A673 (cell line): ENCODE measurements at regions not wholly inside any gene's neighbourhood (a gene's known extent, or its start where the extent isn't known, plus 50 kb on each side); places are given as distances from the start of the nearest gene placed in this dataset.

ENCODE experiments used
- BruUV-seq: library from RNA; stranded (reverse); fragments of 400-500 nt; replicated peaks from 2 replicates; lab custom pipeline; 2021; lab: Mats Ljungman, UMichigan
- CTCF ChIA-PET: fragments of 300-600 bp; sonication (Branson Sonifier 250); formaldehyde crosslinking; loops from one replicate; lab custom pipeline; 2022; ENCODE audit warnings: antibody characterized with exemption; lab: Charles Lee
- POLR2A ChIA-PET: fragments of 300-600 bp; sonication (Branson Sonifier 250); formaldehyde crosslinking; loops from one replicate; lab custom pipeline; 2022; ENCODE audit warnings: antibody characterized with exemption; ENCODE audit not compliant: low non-redundant PET; lab: Charles Lee
- DNase-seq: peaks from one replicate; pipeline ENCODE4 v3.0.0-alpha.2; 2015; ENCODE audit warnings: low spot score
- H3K27ac ChIP-seq: fragments of 200-600 bp; sonication (generic); 2 replicates; pipeline ENCODE4 v1.5.1; 2016; ENCODE audit warnings: mixed run types, low read depth, mild to moderate bottlenecking, mixed read lengths, antibody characterized with exemption, low read length; ENCODE audit not compliant: poor library complexity, severe bottlenecking
- H3K27me3 ChIP-seq: fragments of 200-600 bp; sonication (generic); replicated peaks from 2 replicates; pipeline ENCODE4 v1.6.1; 2017; ENCODE audit warnings: mixed run types, low read depth, mild to moderate bottlenecking, mixed read lengths, antibody characterized with exemption, low read length; ENCODE audit not compliant: insufficient read depth, poor library complexity
- H3K36me3 ChIP-seq: fragments of 200-600 bp; sonication (generic); 2 replicates; pipeline ENCODE4 v1.6.1; 2016; ENCODE audit warnings: mixed run types, mild to moderate bottlenecking, mixed read lengths, antibody characterized with exemption, low read length; ENCODE audit not compliant: insufficient read depth, poor library complexity, severe bottlenecking
- H3K4me1 ChIP-seq: fragments of 200-600 bp; sonication (generic); 2 replicates; pipeline ENCODE4 v1.6.1; 2017; ENCODE audit warnings: mixed run types, mild to moderate bottlenecking, mixed read lengths, antibody characterized with exemption, low read length; ENCODE audit not compliant: insufficient read depth, poor library complexity, severe bottlenecking
- H3K4me3 ChIP-seq: fragments of 200-600 bp; sonication (generic); 2 replicates; pipeline ENCODE4 v1.5.1; 2016; ENCODE audit warnings: low read depth, mixed run types, mild to moderate bottlenecking, mixed read lengths, low read length; ENCODE audit not compliant: poor library complexity, severe bottlenecking
- H3K9me3 ChIP-seq: fragments of 200-600 bp; sonication (generic); 2 replicates; pipeline ENCODE4 v1.6.1; 2016; ENCODE audit warnings: mixed run types, low read depth, mild to moderate bottlenecking, mixed read lengths, antibody characterized with exemption, low read length; ENCODE audit not compliant: poor library complexity, severe bottlenecking
- EZH2 ChIP-seq: fragments of 200-600 bp; sonication (generic); IDR thresholded peaks from 2 replicates; pipeline ENCODE4 v1.6.1; 2017; ENCODE audit warnings: borderline replicate concordance, low read depth, mild to moderate bottlenecking, mixed read lengths, antibody characterized with exemption, low read length; ENCODE audit not compliant: poor library complexity, severe bottlenecking
- intact Hi-C: fragments of 100-400 bp; cut with micrococcal nuclease; formaldehyde crosslinking; loops from one replicate; pipeline ENCODE4 v1.10.0; 2022; ENCODE audit not compliant: unreplicated experiment
- TF ChIP-seq, protein P1 (sequence below): fragments of 300-800, 200-600 bp; sonication (generic); conservative IDR thresholded peaks from 2 replicates; pipeline ENCODE4 v1.5.1; 2017; ENCODE audit warnings: low read depth, mild to moderate bottlenecking, antibody characterized with exemption, low read length, moderate library complexity, mixed read lengths

DNA sequence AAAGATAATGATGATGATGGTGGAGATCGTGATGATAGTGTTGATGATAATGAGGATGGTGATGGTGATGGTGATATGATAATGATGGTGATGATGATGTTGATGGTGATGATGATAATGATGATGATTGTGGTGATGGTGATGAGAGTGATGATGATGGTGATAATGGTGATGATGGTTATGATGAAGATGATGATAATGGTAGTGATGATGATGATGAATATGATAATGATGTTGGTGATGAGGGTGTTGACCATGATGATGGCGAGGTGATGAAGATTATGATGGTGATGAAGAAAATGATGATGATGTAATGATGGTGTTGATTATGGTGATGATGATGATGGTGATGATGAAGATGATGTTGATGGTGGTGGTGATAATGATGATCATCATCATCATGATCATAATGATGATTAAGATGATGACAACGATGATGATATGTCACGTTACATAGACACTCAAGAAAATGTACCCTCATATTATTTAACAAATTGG lies 1106.4 kb downstream of the NLGN4X start:
- DNase-seq: no peak
- ChIA-PET CTCF (interaction anchor here (0.7 kb wide), 1 partner anchor 374 kb away, joined by 3 read pairs; no protein-coding TSS in a partner anchor), POLR2A (no interaction called here)
- BruUV-seq: no TSS peak
- Histone ChIP-seq H3K27me3 (no peaks in the 10 kb centered on the region), H3K4me3 (no peak overlapping the region), H3K27ac (no peak overlapping the region), H3K9me3 (no peaks in the 10 kb centered on the region), H3K36me3 (no peaks in the 10 kb centered on the region), H3K4me1 (peaks cover 9% of the 10 kb centered on the region)
- TF ChIP-seq, protein P1, sequence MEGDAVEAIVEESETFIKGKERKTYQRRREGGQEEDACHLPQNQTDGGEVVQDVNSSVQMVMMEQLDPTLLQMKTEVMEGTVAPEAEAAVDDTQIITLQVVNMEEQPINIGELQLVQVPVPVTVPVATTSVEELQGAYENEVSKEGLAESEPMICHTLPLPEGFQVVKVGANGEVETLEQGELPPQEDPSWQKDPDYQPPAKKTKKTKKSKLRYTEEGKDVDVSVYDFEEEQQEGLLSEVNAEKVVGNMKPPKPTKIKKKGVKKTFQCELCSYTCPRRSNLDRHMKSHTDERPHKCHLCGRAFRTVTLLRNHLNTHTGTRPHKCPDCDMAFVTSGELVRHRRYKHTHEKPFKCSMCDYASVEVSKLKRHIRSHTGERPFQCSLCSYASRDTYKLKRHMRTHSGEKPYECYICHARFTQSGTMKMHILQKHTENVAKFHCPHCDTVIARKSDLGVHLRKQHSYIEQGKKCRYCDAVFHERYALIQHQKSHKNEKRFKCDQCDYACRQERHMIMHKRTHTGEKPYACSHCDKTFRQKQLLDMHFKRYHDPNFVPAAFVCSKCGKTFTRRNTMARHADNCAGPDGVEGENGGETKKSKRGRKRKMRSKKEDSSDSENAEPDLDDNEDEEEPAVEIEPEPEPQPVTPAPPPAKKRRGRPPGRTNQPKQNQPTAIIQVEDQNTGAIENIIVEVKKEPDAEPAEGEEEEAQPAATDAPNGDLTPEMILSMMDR: no peak
- no peak for TF ChIP-seq EZH2
- intact Hi-C loops: no loop called here

GRCh38 chrX:5117816-5118215 lies 1110.9 kb downstream of the NLGN4X start:
- DNase-seq: peak; percentile 65
- H3K4me3 ChIP-seq: no peak overlapping the region
- no peaks in the 10 kb centered on the region for H3K27me3 ChIP-seq
- ChIA-PET CTCF (interaction anchor here (1.0 kb wide), 1 partner anchor 1155 kb away, joined by 3 read pairs; no protein-coding TSS in a partner anchor), POLR2A (no interaction called here)
- peak overlapping the region; percentile 1 for H3K27ac ChIP-seq
- BruUV-seq: no TSS peak
- intact Hi-C loops: loop anchor here (10.0 kb wide), 1 partner anchor 157 kb away; no protein-coding TSS in a partner anchor
- H3K36me3 ChIP-seq: no peaks in the 10 kb centered on the region
- H3K4me1 ChIP-seq: peaks cover 9% of the 10 kb centered on the region
- TF ChIP-seq, protein P1: no peak
- no peak for TF ChIP-seq EZH2
- no peaks in the 10 kb centered on the region for H3K9me3 ChIP-seq

GRCh38 chrX:5113128-5113527 lies 1115.5 kb downstream of the NLGN4X start:
- Histone ChIP-seq H3K4me1 (peaks cover 9% of the 10 kb centered on the region), H3K36me3 (no peaks in the 10 kb centered on the region), H3K9me3 (no peaks in the 10 kb centered on the region), H3K27ac (no peak overlapping the region), H3K4me3 (no peak overlapping the region), H3K27me3 (no peaks in the 10 kb centered on the region)
- DNase-seq: peak; percentile 49
- intact Hi-C loops: loop anchor here (2.0 to 10.0 kb wide), 3 partner anchors 162 to 1151 kb away; no protein-coding TSS in a partner anchor
- ChIA-PET CTCF (no interaction called here), POLR2A (no interaction called here)
- no TSS peak for BruUV-seq
- TF ChIP-seq, protein P1: peak; percentile 60
- TF ChIP-seq EZH2: no peak
